ENCODE measurements at regions not wholly inside any gene's neighbourhood (a gene's known extent, or its start where the extent isn't known, plus 50 kb on each side); places are given as distances from the start of the nearest gene placed in this dataset.

- TF ChIP-seq, protein P1, sequence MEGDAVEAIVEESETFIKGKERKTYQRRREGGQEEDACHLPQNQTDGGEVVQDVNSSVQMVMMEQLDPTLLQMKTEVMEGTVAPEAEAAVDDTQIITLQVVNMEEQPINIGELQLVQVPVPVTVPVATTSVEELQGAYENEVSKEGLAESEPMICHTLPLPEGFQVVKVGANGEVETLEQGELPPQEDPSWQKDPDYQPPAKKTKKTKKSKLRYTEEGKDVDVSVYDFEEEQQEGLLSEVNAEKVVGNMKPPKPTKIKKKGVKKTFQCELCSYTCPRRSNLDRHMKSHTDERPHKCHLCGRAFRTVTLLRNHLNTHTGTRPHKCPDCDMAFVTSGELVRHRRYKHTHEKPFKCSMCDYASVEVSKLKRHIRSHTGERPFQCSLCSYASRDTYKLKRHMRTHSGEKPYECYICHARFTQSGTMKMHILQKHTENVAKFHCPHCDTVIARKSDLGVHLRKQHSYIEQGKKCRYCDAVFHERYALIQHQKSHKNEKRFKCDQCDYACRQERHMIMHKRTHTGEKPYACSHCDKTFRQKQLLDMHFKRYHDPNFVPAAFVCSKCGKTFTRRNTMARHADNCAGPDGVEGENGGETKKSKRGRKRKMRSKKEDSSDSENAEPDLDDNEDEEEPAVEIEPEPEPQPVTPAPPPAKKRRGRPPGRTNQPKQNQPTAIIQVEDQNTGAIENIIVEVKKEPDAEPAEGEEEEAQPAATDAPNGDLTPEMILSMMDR (IDR thresholded peaks at IDR 0.05; ENCODE audit: low read length) = no peak
- TF ChIP-seq EZH2 (IDR thresholded peaks at IDR 0.05; ENCODE audit: borderline replicate concordance, low read length) = no peak
These were observed 436.9 kb downstream of the GUCY1A2 start for GRCh38 chr11:106581399-106581798.
